ENCODE measurements at regions not wholly inside any gene's neighbourhood (a gene's known extent, or its start where the extent isn't known, plus 50 kb on each side); places are given as distances from the start of the nearest gene placed in this dataset.

DNA sequence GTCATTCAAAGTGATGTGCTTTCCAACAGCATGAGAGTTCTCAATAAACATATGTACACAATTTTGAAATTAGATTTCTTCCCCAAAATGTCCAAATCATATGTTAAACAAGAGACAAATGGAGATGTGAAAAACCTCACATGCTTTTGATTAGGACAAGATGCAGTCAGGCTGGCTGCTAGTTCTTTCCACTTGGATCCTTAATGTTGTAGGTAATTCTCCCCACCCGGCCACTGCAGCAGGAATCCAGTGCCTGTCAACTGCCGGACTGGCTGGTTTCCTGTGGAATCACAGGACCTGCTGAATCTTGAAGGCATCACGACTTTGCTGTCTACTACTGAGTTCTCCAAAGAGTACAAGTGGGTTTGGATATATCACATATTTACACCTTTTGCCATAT, 138.6 kb upstream of the AKR1E2 start:
- no peaks in the 10 kb centered on the region for H3K27me3 ChIP-seq (ENCODE audit: insufficient read depth, low read length, poor library complexity)
- H3K9me3 ChIP-seq (ENCODE audit: insufficient read depth, low read length, severe bottlenecking), result no peaks in the 10 kb centered on the region
- DNase-seq (no peak), ATAC-seq (ENCODE audit: insufficient read depth, low read depth) (no peak)
- H2AFZ ChIP-seq (ENCODE audit: low read depth, low read length), result no peak overlapping the region
- H4K20me1 ChIP-seq (ENCODE audit: insufficient read depth, low read length), result no peaks in the 10 kb centered on the region
- H3K4me2 ChIP-seq (ENCODE audit: insufficient read depth, low read length), result no peak overlapping the region
- no peak overlapping the region for H3K9ac ChIP-seq (ENCODE audit: low read depth, low read length)
- TF ChIP-seq, protein P1, sequence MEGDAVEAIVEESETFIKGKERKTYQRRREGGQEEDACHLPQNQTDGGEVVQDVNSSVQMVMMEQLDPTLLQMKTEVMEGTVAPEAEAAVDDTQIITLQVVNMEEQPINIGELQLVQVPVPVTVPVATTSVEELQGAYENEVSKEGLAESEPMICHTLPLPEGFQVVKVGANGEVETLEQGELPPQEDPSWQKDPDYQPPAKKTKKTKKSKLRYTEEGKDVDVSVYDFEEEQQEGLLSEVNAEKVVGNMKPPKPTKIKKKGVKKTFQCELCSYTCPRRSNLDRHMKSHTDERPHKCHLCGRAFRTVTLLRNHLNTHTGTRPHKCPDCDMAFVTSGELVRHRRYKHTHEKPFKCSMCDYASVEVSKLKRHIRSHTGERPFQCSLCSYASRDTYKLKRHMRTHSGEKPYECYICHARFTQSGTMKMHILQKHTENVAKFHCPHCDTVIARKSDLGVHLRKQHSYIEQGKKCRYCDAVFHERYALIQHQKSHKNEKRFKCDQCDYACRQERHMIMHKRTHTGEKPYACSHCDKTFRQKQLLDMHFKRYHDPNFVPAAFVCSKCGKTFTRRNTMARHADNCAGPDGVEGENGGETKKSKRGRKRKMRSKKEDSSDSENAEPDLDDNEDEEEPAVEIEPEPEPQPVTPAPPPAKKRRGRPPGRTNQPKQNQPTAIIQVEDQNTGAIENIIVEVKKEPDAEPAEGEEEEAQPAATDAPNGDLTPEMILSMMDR (IDR thresholded peaks at IDR 0.05; ENCODE audit: borderline replicate concordance, extremely low read depth, low read length, poor library complexity, severe bottlenecking), result no peak
- TF ChIP-seq EZH2 (IDR thresholded peaks at IDR 0.05; ENCODE audit: borderline replicate concordance, low read depth, low read length, severe bottlenecking), result no peak
- H3K27ac ChIP-seq (ENCODE audit: low read length), result no peak overlapping the region
- H3K4me1 ChIP-seq (ENCODE audit: insufficient read depth, low read length), result peaks cover 10% of the 10 kb centered on the region
- H3K4me3 ChIP-seq (ENCODE audit: low read depth in 1 of 2, low read length in 2 of 2), result no peak overlapping the region
- no peaks in the 10 kb centered on the region for H3K79me2 ChIP-seq (ENCODE audit: insufficient read depth, low read length)
- H3K36me3 ChIP-seq (ENCODE audit: insufficient read depth, low read length), result no peaks in the 10 kb centered on the region

DNA sequence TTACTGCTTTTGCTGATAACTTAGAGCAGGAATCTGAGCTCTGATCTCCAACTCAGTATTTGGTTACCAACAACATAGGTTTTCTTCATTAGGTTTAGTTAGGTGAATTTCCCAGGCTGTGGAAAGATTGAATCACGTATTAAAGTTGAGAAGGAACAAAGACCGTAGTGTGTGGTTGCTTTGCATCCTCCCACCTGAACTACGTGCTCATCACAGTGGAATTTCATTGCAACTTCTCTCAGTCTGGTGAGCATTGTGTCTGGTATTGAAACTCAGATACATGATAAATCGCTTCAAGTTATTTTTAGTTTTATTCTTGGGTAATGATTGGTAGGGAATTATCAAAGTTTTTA, 139.4 kb upstream of the AKR1E2 start:
- no peak overlapping the region for H3K4me3 ChIP-seq (ENCODE audit: low read depth in 1 of 2, low read length in 2 of 2)
- ATAC-seq (ENCODE audit: insufficient read depth, low read depth), result no peak
- no peaks in the 10 kb centered on the region for H4K20me1 ChIP-seq (ENCODE audit: insufficient read depth, low read length)
- H2AFZ ChIP-seq (ENCODE audit: low read depth, low read length), result no peak overlapping the region
- H3K79me2 ChIP-seq (ENCODE audit: insufficient read depth, low read length), result no peaks in the 10 kb centered on the region
- no peaks in the 10 kb centered on the region for H3K9me3 ChIP-seq (ENCODE audit: insufficient read depth, low read length, severe bottlenecking)
- no peak overlapping the region for H3K4me2 ChIP-seq (ENCODE audit: insufficient read depth, low read length)
- DNase-seq, result no peak
- peaks cover 10% of the 10 kb centered on the region for H3K4me1 ChIP-seq (ENCODE audit: insufficient read depth, low read length)
- TF ChIP-seq, protein P1 (IDR thresholded peaks at IDR 0.05; ENCODE audit: borderline replicate concordance, extremely low read depth, low read length, poor library complexity, severe bottlenecking), result no peak
- no peak for TF ChIP-seq EZH2 (IDR thresholded peaks at IDR 0.05; ENCODE audit: borderline replicate concordance, low read depth, low read length, severe bottlenecking)
- no peaks in the 10 kb centered on the region for H3K36me3 ChIP-seq (ENCODE audit: insufficient read depth, low read length)
- no peak overlapping the region for H3K9ac ChIP-seq (ENCODE audit: low read depth, low read length)
- H3K27ac ChIP-seq (ENCODE audit: low read length), result no peak overlapping the region
- no peaks in the 10 kb centered on the region for H3K27me3 ChIP-seq (ENCODE audit: insufficient read depth, low read length, poor library complexity)

DNA sequence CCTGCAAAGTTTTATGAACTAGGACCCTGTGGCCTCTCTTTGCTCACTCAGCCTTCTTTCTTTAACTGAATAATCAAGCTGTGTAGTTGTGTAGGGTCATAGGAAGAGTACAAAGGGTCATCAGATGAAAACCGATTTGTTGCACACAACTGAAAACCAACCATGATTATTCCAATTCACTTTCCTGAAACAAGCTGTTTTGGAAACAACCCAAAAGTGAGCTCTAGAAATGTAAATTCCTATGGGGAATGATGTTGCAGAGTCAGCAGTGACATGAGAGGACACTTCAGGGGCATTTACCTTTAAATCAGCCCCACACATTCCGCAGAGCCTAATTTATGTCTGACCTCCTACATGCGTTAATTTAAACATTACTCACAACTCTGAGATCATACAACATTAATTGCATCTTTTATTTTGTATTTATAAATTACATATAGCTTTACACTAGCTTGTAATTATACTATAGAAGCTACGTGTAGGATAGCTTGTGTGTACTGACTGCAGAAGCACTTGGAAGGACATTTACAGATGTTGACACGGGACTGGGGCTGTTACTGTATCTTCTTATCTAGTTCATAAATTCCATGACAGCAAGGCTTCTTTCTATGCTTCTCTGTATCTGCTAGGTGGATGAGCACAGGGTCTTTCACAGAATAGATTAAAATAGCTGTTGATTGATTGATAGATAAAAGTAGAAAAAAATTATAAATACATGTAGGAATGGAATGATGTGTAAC, 139.9 kb upstream of the AKR1E2 start:
- no peaks in the 10 kb centered on the region for H3K36me3 ChIP-seq (ENCODE audit: insufficient read depth, low read length)
- H2AFZ ChIP-seq (ENCODE audit: low read depth, low read length), result no peak overlapping the region
- no peaks in the 10 kb centered on the region for H3K9me3 ChIP-seq (ENCODE audit: insufficient read depth, low read length, severe bottlenecking)
- H3K9ac ChIP-seq (ENCODE audit: low read depth, low read length), result no peak overlapping the region
- no peak overlapping the region for H3K4me2 ChIP-seq (ENCODE audit: insufficient read depth, low read length)
- no peak overlapping the region for H3K4me3 ChIP-seq (ENCODE audit: low read depth in 1 of 2, low read length in 2 of 2)
- no peak overlapping the region for H3K27ac ChIP-seq (ENCODE audit: low read length)
- DNase-seq, result no peak
- no peaks in the 10 kb centered on the region for H4K20me1 ChIP-seq (ENCODE audit: insufficient read depth, low read length)
- TF ChIP-seq EZH2 (IDR thresholded peaks at IDR 0.05; ENCODE audit: borderline replicate concordance, low read depth, low read length, severe bottlenecking), result no peak
- TF ChIP-seq, protein P1 (IDR thresholded peaks at IDR 0.05; ENCODE audit: borderline replicate concordance, extremely low read depth, low read length, poor library complexity, severe bottlenecking), result no peak
- ATAC-seq (ENCODE audit: insufficient read depth, low read depth), result no peak
- H3K79me2 ChIP-seq (ENCODE audit: insufficient read depth, low read length), result no peaks in the 10 kb centered on the region
- no peaks in the 10 kb centered on the region for H3K27me3 ChIP-seq (ENCODE audit: insufficient read depth, low read length, poor library complexity)
- H3K4me1 ChIP-seq (ENCODE audit: insufficient read depth, low read length), result peaks cover 10% of the 10 kb centered on the region

Data from DND-41 (cell line).